GM21528 (cell line): ENCODE measurements at regions not wholly inside any gene's neighbourhood (a gene's known extent, or its start where the extent isn't known, plus 50 kb on each side); places are given as distances from the start of the nearest gene placed in this dataset.
"Not testable (repeated sequence)": the region's sequence is repeated elsewhere in the genome, so short reads cannot be mapped to it uniquely, and the experiment has no call there.

Experiments
- ATAC-seq: cut with Tn5 transposase; IDR thresholded peaks from one replicate; pipeline ENCODE4 v1.9.1; 2021; ENCODE audit warnings: mild to moderate bottlenecking, moderate library complexity; ENCODE audit not compliant: unreplicated experiment, low FRiP score

- ATAC-seq = no peak
Observed at GRCh38 chr9:81047280-81047679, 642.1 kb downstream of the TLE1 start.

- no peak for ATAC-seq
Observed at GRCh38 chr9:81045658-81046057, 643.7 kb downstream of the TLE1 start.

- ATAC-seq = no peak
Observed at GRCh38 chr9:81037889-81038288, 651.5 kb downstream of the TLE1 start.

- ATAC-seq = no peak
Observed at GRCh38 chr9:81035601-81036000, 653.7 kb downstream of the TLE1 start.

GRCh38 chr9:81035171-81035570 lies 654.2 kb downstream of the TLE1 start:
- ATAC-seq = no peak

GRCh38 chr9:81032831-81033230 lies 656.5 kb downstream of the TLE1 start:
- no peak for ATAC-seq

- ATAC-seq = no peak
Observed at GRCh38 chr9:81032030-81032572, 657.2 kb downstream of the TLE1 start.

GRCh38 chr9:81031422-81032029 lies 657.8 kb downstream of the TLE1 start:
- ATAC-seq = no peak

GRCh38 chr9:81030027-81030426 lies 659.3 kb downstream of the TLE1 start:
- ATAC-seq = no peak

GRCh38 chr9:81028504-81028903 lies 660.8 kb downstream of the TLE1 start:
- no peak for ATAC-seq

GRCh38 chr9:81022177-81022576 lies 667.2 kb downstream of the TLE1 start:
- no peak for ATAC-seq

- not testable (repeated sequence) for ATAC-seq
Observed at GRCh38 chr9:81014945-81015344, 674.4 kb downstream of the TLE1 start.

- not testable (repeated sequence) for ATAC-seq
Observed at GRCh38 chr9:81013191-81013590, 676.2 kb downstream of the TLE1 start.

- ATAC-seq = no peak
Observed at GRCh38 chr9:81002906-81003305, 686.4 kb downstream of the TLE1 start.

GRCh38 chr9:81002242-81002641 lies 687.1 kb downstream of the TLE1 start:
- no peak for ATAC-seq

GRCh38 chr9:80995759-80996158 lies 693.6 kb downstream of the TLE1 start:
- no peak for ATAC-seq

- no peak for ATAC-seq
Observed at GRCh38 chr9:80994892-80995291, 694.5 kb downstream of the TLE1 start.

- not testable (repeated sequence) for ATAC-seq
Observed at GRCh38 chr9:80985595-80985994, 703.8 kb downstream of the TLE1 start.

GRCh38 chr9:80976403-80976802 lies 712.9 kb downstream of the TLE1 start:
- ATAC-seq = no peak

GRCh38 chr9:80970377-80970776 lies 719.0 kb downstream of the TLE1 start:
- not testable (repeated sequence) for ATAC-seq

GRCh38 chr9:80968611-80969010 lies 720.7 kb downstream of the TLE1 start:
- ATAC-seq = no peak

- ATAC-seq = no peak
Observed at GRCh38 chr9:80964914-80965313, 724.4 kb downstream of the TLE1 start.

- ATAC-seq = no peak
Observed at GRCh38 chr9:80964374-80964773, 725.0 kb downstream of the TLE1 start.
